Suprapubic skin (tissue), 4 donors: ENCODE measurements at regions not wholly inside any gene's neighbourhood (a gene's known extent, or its start where the extent isn't known, plus 50 kb on each side); places are given as distances from the start of the nearest gene placed in this dataset.

Experiments
- DNase-seq, 2 donors: peaks; one replicate each; pipeline ENCODE4 v3.0.0-alpha.2; 2019; ENCODE audit warnings: low spot score in 2 of 2
- H3K27ac ChIP-seq: fragments of 200-600 bp; sonication (generic); one replicate; pipeline ENCODE4 v1.5.1; 2019
- H3K27me3 ChIP-seq: fragments of 200-600 bp; sonication (generic); one replicate; pipeline ENCODE4 v1.5.1; 2019
- H3K36me3 ChIP-seq: fragments of 200-600 bp; sonication (generic); one replicate; pipeline ENCODE4 v1.5.1; 2019
- H3K4me1 ChIP-seq: fragments of 200-600 bp; sonication (generic); one replicate; pipeline ENCODE4 v1.5.1; 2019
- H3K4me3 ChIP-seq: fragments of 200-600 bp; sonication (generic); one replicate; pipeline ENCODE4 v1.5.1; 2019; ENCODE audit warnings: mild to moderate bottlenecking
- H3K9me3 ChIP-seq: fragments of 200-600 bp; sonication (generic); one replicate; pipeline ENCODE4 v1.5.1; 2019
- CTCF ChIP-seq, 2 donors: fragments of 200-600 bp in 1 of 2; fragments of 450-650 bp in 1 of 2; sonication (generic) in 1 of 2; IDR thresholded peaks; one replicate each; pipeline ENCODE4 v1.5.1; 2016 to 2019; ENCODE audit warnings: antibody characterized with exemption in 2 of 2, mild to moderate bottlenecking in 1 of 2, moderate library complexity in 1 of 2
- EP300 ChIP-seq: sonication (generic); formaldehyde crosslinking; IDR thresholded peaks from one replicate; pipeline ENCODE4 v1.6.1; 2017; ENCODE audit warnings: antibody characterized with exemption
- POLR2A ChIP-seq, 2 donors: fragments of 450-650 bp; IDR thresholded peaks; one replicate each; pipeline ENCODE4 v1.6.1; 2017; ENCODE audit warnings: antibody characterized with exemption in 2 of 2, mild to moderate bottlenecking in 2 of 2, moderate library complexity in 2 of 2
- POLR2AphosphoS5 ChIP-seq, 3 donors: sonication (generic); formaldehyde crosslinking; IDR thresholded peaks; one replicate each; pipeline ENCODE4 v1.6.1; 2017; ENCODE audit warnings: antibody characterized with exemption in 3 of 3
- WGBS: methylation state at CpG from one replicate; pipeline ENCODE4 v1.1.5; 2018; 5-methylcytosine and 5-hydroxymethylcytosine counted together

GRCh38 chr20:24813496-24813895, 135.6 kb upstream of the CST7 start:
- TF ChIP-seq EP300 (no peak), POLR2AphosphoS5 (IDR thresholded peaks at IDR 0.05) (no peak), POLR2A (IDR thresholded peaks at IDR 0.05) (no peak)
- Histone ChIP-seq H3K36me3 (no peaks in the 10 kb centered on the region), H3K27me3 (peaks cover 7% of the 10 kb centered on the region), H3K4me1 (no peaks in the 10 kb centered on the region), H3K27ac (no peak overlapping the region), H3K4me3 (no peak overlapping the region), H3K9me3 (no peaks in the 10 kb centered on the region)
- no peak for DNase-seq
- WGBS = 83% methylated on average over 5 of the region's 5 CpGs

DNA sequence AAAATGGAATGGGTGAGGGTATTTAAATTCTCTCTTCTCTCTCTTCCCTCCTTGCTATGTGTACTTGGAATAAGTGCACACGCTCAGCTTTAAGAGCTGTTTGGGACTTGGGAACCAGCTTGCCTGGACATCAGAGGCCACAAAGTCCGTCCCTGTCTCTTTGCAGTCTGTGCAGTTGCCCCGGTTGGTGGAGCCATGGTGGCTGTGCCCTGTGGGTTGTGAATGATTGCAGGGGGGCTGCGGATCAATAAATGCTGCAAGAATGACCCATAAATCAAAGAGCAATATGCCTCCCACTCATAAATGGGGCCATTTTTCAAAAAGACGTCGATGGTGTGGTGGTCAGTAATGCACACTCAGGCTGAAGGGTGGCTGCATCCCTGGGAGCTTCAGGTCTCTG, 135.1 kb upstream of the CST7 start:
- H3K27ac ChIP-seq = no peak overlapping the region
- H3K4me3 ChIP-seq = no peak overlapping the region
- no peak for DNase-seq
- H3K27me3 ChIP-seq = peaks cover 7% of the 10 kb centered on the region
- WGBS = 72% methylated on average over 6 of the region's 6 CpGs
- no peaks in the 10 kb centered on the region for H3K36me3 ChIP-seq
- H3K9me3 ChIP-seq = no peaks in the 10 kb centered on the region
- TF ChIP-seq POLR2A (IDR thresholded peaks at IDR 0.05) (no peak), EP300 (no peak), POLR2AphosphoS5 (IDR thresholded peaks at IDR 0.05) (no peak), CTCF (IDR thresholded peaks at IDR 0.05) (no peak)
- H3K4me1 ChIP-seq = no peaks in the 10 kb centered on the region

GRCh38 chr20:24814556-24815195, 134.4 kb upstream of the CST7 start:
- Histone ChIP-seq H3K27me3 (peaks cover 7% of the 10 kb centered on the region), H3K4me1 (no peaks in the 10 kb centered on the region), H3K36me3 (no peaks in the 10 kb centered on the region), H3K4me3 (no peak overlapping the region), H3K27ac (no peak overlapping the region), H3K9me3 (no peaks in the 10 kb centered on the region)
- TF ChIP-seq POLR2A (IDR thresholded peaks at IDR 0.05) (no peak), EP300 (no peak), POLR2AphosphoS5 (IDR thresholded peaks at IDR 0.05) (no peak), CTCF (IDR thresholded peaks at IDR 0.05) (no peak)
- DNase-seq = no peak
- 78% methylated on average over 9 of the region's 9 CpGs for WGBS

DNA sequence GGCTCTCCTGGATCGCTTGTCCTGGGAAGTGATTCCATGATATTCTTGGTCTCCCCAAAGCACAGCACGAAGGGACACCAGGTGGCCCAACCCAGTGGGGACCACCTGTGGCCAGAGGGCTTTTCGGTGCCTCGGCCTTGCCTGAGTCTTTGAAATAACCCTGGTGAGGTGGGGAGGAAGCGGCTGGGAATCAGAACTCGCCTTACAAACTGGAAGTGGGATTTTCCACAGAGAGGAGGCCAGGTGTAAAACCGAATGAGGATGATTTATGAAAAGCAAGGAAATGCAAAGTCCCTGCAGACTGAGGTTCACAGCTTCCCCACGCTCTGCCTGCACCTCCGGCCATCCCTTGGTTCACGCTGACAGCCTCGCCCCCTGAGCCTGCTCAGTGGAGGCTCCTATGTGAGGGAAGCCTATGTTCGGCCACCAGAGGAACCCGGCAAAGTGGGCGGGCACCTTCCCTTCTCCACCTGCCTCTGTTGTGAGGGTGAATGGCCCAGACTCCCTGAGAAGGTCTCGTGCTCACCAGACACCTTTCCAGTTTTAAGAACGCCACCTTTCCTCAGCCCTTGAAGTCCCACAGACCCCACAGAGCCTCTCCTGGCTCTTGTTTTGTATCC, 133.8 kb upstream of the CST7 start:
- no peaks in the 10 kb centered on the region for H3K36me3 ChIP-seq

GRCh38 chr20:24815931-24816330, 133.1 kb upstream of the CST7 start:
- Histone ChIP-seq H3K9me3 (no peaks in the 10 kb centered on the region), H3K36me3 (no peaks in the 10 kb centered on the region), H3K27me3 (peaks cover 7% of the 10 kb centered on the region), H3K27ac (no peak overlapping the region), H3K4me3 (no peak overlapping the region), H3K4me1 (no peaks in the 10 kb centered on the region)
- WGBS = 82% methylated on average over 16 of the region's 17 CpGs
- TF ChIP-seq EP300 (no peak), POLR2AphosphoS5 (IDR thresholded peaks at IDR 0.05) (no peak), POLR2A (IDR thresholded peaks at IDR 0.05) (no peak), CTCF (IDR thresholded peaks at IDR 0.05) (no peak)
- no peak for DNase-seq

More for the DNA sequence above, 133.8 kb upstream of the CST7 start:
- peaks cover 7% of the 10 kb centered on the region for H3K27me3 ChIP-seq
- no peaks in the 10 kb centered on the region for H3K9me3 ChIP-seq
- H3K4me1 ChIP-seq = no peaks in the 10 kb centered on the region
- no peak overlapping the region for H3K4me3 ChIP-seq
- H3K27ac ChIP-seq = no peak overlapping the region
- 63% methylated on average over 16 of the region's 16 CpGs for WGBS
- TF ChIP-seq POLR2AphosphoS5 (IDR thresholded peaks at IDR 0.05) (no peak), CTCF (IDR thresholded peaks at IDR 0.05) (no peak), POLR2A (IDR thresholded peaks at IDR 0.05) (no peak), EP300 (no peak)
- no peak for DNase-seq
